DND-41 (cell line): ENCODE measurements at regions not wholly inside any gene's neighbourhood (a gene's known extent, or its start where the extent isn't known, plus 50 kb on each side); places are given as distances from the start of the nearest gene placed in this dataset.

Source experiments
- CTCF ChIP-seq: IDR thresholded peaks from 2 replicates; pipeline ENCODE4 v1.5.1; 2012; ENCODE audit warnings: borderline replicate concordance, low read length, moderate library complexity, mild to moderate bottlenecking; ENCODE audit not compliant: poor library complexity, severe bottlenecking; ENCODE audit errors: extremely low read depth
- EZH2 ChIP-seq: IDR thresholded peaks from 3 replicates; pipeline ENCODE4 v1.6.1; 2012; ENCODE audit warnings: borderline replicate concordance, low read depth, mild to moderate bottlenecking, moderate library complexity, low read length, inconsistent platforms; ENCODE audit not compliant: severe bottlenecking

DNA sequence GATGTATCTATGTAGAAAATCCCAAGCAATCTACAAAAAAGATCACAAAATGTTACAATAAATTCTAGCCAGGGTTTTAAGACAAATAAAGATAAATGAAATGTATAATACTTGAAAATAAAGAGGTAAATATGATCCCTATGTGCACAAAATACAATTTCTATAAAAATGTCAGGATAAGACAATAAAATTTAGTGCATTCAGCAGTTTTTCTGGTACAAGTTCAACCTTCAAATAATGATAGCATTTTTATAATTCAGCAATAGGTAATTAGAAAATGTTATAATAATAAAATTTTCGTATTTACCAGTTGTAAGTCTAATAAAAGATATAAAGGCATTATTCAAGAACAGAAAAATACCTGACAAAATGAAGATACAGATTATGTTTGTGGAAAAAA lies 726.8 kb upstream of the FAT3 start:
- TF ChIP-seq EZH2 (no peak), CTCF (no peak)
